Neural progenitor cell (in vitro differentiated cells): ENCODE measurements at regions not wholly inside any gene's neighbourhood (a gene's known extent, or its start where the extent isn't known, plus 50 kb on each side); places are given as distances from the start of the nearest gene placed in this dataset.

Source experiments
- DNase-seq: peaks from one replicate; pipeline ENCODE4 v3.0.0-alpha.2; 2016; ENCODE audit warnings: low spot score
- H2AFZ ChIP-seq: fragments of 200-600 bp; sonication (generic); replicated peaks from 2 replicates; pipeline ENCODE4 v1.6.1; 2016; ENCODE audit warnings: antibody characterized with exemption
- H3F3A ChIP-seq: fragments of 200-600 bp; sonication (generic); 2 replicates; pipeline ENCODE4 v1.6.1; 2016; ENCODE audit warnings: antibody characterized with exemption, low read depth
- H3K27ac ChIP-seq: fragments of 200-600 bp; sonication (generic); 2 replicates; pipeline ENCODE4 v1.5.1; 2016; ENCODE audit warnings: mild to moderate bottlenecking
- H3K27me3 ChIP-seq: fragments of 200-600 bp; sonication (generic); 2 replicates; pipeline ENCODE4 v1.6.1; 2016; ENCODE audit warnings: mild to moderate bottlenecking, moderate library complexity
- H3K36me3 ChIP-seq: fragments of 200-600 bp; sonication (generic); 2 replicates; pipeline ENCODE4 v1.5.1; 2016
- H3K4me1 ChIP-seq: fragments of 200-600 bp; sonication (generic); 2 replicates; pipeline ENCODE4 v1.6.1; 2016; ENCODE audit warnings: mixed run types
- H3K4me2 ChIP-seq: fragments of 200-600 bp; sonication (generic); 2 replicates; pipeline ENCODE4 v1.6.1; 2016
- H3K4me3 ChIP-seq: fragments of 200-600 bp; sonication (generic); 2 replicates; pipeline ENCODE4 v1.5.1; 2016
- H3K79me2 ChIP-seq: fragments of 200-600 bp; sonication (generic); 2 replicates; pipeline ENCODE4 v1.6.1; 2016; ENCODE audit warnings: low read depth
- H3K9ac ChIP-seq: fragments of 200-600 bp; sonication (generic); 2 replicates; pipeline ENCODE4 v1.6.1; 2016
- H3K9me3 ChIP-seq: fragments of 200-600 bp; sonication (generic); 2 replicates; pipeline ENCODE4 v1.5.1; 2016; ENCODE audit warnings: low read depth
- H4K20me1 ChIP-seq: fragments of 200-600 bp; sonication (generic); 2 replicates; pipeline ENCODE4 v1.6.1; 2016; ENCODE audit warnings: low read depth
- H3K27ac Mint-ChIP-seq: 3 replicates; pipeline ENCODE4 v1.8.0; 2021; ENCODE audit warnings: mixed read lengths
- H3K27me3 Mint-ChIP-seq: 2 replicates; pipeline ENCODE4 v1.8.0; 2022; ENCODE audit warnings: low read depth, mild to moderate bottlenecking, inconsistent platforms, moderate library complexity, mixed read lengths; ENCODE audit not compliant: insufficient read depth
- H3K36me3 Mint-ChIP-seq: 3 replicates; pipeline ENCODE4 v1.8.0; 2021; ENCODE audit warnings: mixed read lengths
- H3K4me1 Mint-ChIP-seq: 3 replicates; pipeline ENCODE4 v1.8.0; 2021; ENCODE audit warnings: mixed read lengths
- H3K4me3 Mint-ChIP-seq: 3 replicates; pipeline ENCODE4 v1.8.0; 2021; ENCODE audit warnings: mild to moderate bottlenecking, moderate library complexity, mixed read lengths
- H3K9me3 Mint-ChIP-seq: 3 replicates; pipeline ENCODE4 v1.8.0; 2020; ENCODE audit warnings: mixed read lengths
- EZH2 ChIP-seq: fragments of 200-600 bp; sonication (generic); IDR thresholded peaks from 2 replicates; pipeline ENCODE4 v1.6.1; 2017; ENCODE audit warnings: antibody characterized with exemption, mild to moderate bottlenecking, moderate library complexity
- EZH2phosphoT487 ChIP-seq: fragments of 200-600 bp; sonication (generic); IDR thresholded peaks from 2 replicates; pipeline ENCODE4 v1.6.1; 2017; ENCODE audit warnings: antibody characterized with exemption
- TF ChIP-seq, protein P1 (sequence below): fragments of 200-600 bp; sonication (generic); IDR thresholded peaks from 2 replicates; pipeline ENCODE4 v1.5.1; 2017; ENCODE audit warnings: antibody characterized with exemption, mild to moderate bottlenecking

DNA sequence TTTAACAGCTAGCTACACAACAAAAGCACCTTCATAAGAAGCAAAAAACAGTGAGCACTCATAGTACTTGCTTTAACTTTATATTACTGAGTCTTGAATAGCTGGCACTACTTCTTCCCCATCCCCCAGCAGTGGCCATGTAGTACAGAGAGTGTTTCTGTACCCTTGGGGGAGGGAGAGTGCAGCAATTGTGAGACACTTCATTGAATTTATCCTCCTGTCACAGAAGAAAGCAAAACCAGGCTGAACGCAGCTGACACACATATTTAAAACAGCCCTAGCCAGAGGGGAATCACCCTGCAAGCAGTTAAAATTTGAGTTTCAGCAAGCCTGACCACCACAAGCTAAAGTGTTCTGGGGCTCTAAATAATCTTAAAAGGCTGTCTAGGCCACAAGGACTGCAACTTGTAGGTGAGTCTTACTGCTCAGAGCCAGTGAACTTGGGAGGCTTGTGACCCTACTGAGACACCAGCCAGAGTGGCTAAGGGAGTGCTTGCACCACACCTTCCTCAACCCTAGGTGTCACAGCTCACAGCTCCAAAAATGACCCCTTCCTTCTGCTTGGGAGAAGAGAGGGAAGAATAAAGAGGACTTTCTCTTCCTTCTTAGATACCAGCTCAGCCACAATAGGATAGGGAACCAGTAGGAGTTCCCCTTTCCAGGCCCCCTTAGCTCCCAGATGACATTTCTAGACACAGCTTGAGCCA, 97.7 kb upstream of the MEOX2 start:
- Mint-ChIP-seq H3K27ac (peak overlapping the region; percentile 88), H3K4me1 (peaks cover 11% of the 10 kb centered on the region), H3K9me3 (no peaks in the 10 kb centered on the region), H3K27me3 (peaks cover 3% of the 10 kb centered on the region), H3K36me3 (no peaks in the 10 kb centered on the region), H3K4me3 (no peak overlapping the region)
- H3K9ac ChIP-seq = no peak overlapping the region
- H3K4me1 ChIP-seq = peaks cover 9% of the 10 kb centered on the region
- H3K4me2 ChIP-seq = peak overlapping the region; percentile 39
- TF ChIP-seq EZH2 = no peak
- no peak for TF ChIP-seq EZH2phosphoT487
- TF ChIP-seq, protein P1, sequence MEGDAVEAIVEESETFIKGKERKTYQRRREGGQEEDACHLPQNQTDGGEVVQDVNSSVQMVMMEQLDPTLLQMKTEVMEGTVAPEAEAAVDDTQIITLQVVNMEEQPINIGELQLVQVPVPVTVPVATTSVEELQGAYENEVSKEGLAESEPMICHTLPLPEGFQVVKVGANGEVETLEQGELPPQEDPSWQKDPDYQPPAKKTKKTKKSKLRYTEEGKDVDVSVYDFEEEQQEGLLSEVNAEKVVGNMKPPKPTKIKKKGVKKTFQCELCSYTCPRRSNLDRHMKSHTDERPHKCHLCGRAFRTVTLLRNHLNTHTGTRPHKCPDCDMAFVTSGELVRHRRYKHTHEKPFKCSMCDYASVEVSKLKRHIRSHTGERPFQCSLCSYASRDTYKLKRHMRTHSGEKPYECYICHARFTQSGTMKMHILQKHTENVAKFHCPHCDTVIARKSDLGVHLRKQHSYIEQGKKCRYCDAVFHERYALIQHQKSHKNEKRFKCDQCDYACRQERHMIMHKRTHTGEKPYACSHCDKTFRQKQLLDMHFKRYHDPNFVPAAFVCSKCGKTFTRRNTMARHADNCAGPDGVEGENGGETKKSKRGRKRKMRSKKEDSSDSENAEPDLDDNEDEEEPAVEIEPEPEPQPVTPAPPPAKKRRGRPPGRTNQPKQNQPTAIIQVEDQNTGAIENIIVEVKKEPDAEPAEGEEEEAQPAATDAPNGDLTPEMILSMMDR = no peak
- no peaks in the 10 kb centered on the region for H3F3A ChIP-seq
- no peaks in the 10 kb centered on the region for H3K36me3 ChIP-seq
- H3K27ac ChIP-seq = no peak overlapping the region
- H4K20me1 ChIP-seq = no peaks in the 10 kb centered on the region
- H3K9me3 ChIP-seq = no peaks in the 10 kb centered on the region
- H2AFZ ChIP-seq = no peak overlapping the region
- H3K79me2 ChIP-seq = no peaks in the 10 kb centered on the region
- no peaks in the 10 kb centered on the region for H3K27me3 ChIP-seq
- H3K4me3 ChIP-seq = no peak overlapping the region
- peak; percentile 12 for DNase-seq

DNA sequence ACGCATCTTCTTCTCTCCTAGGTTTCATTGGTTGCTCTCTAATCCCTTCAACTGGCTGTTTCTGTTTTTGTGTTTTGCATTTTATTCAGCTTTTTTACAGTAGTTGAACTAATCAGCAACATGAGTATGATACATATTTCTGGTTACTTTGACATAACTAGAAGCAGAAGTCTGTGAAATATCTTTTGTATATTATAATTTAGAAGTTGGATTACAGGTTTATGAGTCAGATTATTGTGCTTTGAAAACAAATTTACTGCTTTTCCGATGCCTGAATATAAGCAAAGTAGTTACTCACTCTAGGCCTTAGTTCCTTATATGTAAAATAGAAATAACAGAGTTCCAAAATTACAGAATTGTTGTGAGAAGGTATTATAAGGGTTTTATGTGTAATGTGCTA, 96.2 kb upstream of the MEOX2 start:
- peaks cover 18% of the 10 kb centered on the region for H3K4me1 Mint-ChIP-seq
- no peaks in the 10 kb centered on the region for H3K27me3 ChIP-seq
- peaks cover 3% of the 10 kb centered on the region for H3K27me3 Mint-ChIP-seq
- no peaks in the 10 kb centered on the region for H3K36me3 Mint-ChIP-seq
- H3K4me3 ChIP-seq = no peak overlapping the region
- H3K9me3 ChIP-seq = no peaks in the 10 kb centered on the region
- peaks cover 3% of the 10 kb centered on the region for H3F3A ChIP-seq
- no peak overlapping the region for H3K27ac ChIP-seq
- no peaks in the 10 kb centered on the region for H3K79me2 ChIP-seq
- DNase-seq = no peak
- no peaks in the 10 kb centered on the region for H3K9me3 Mint-ChIP-seq
- H3K4me1 ChIP-seq = peaks cover 21% of the 10 kb centered on the region
- no peak overlapping the region for H2AFZ ChIP-seq
- no peak overlapping the region for H3K27ac Mint-ChIP-seq
- no peak overlapping the region for H3K9ac ChIP-seq
- no peaks in the 10 kb centered on the region for H3K36me3 ChIP-seq
- H3K4me2 ChIP-seq = no peak overlapping the region
- no peaks in the 10 kb centered on the region for H4K20me1 ChIP-seq
- no peak overlapping the region for H3K4me3 Mint-ChIP-seq
- TF ChIP-seq, protein P1 = no peak
- TF ChIP-seq EZH2 (no peak), EZH2phosphoT487 (no peak)

DNA sequence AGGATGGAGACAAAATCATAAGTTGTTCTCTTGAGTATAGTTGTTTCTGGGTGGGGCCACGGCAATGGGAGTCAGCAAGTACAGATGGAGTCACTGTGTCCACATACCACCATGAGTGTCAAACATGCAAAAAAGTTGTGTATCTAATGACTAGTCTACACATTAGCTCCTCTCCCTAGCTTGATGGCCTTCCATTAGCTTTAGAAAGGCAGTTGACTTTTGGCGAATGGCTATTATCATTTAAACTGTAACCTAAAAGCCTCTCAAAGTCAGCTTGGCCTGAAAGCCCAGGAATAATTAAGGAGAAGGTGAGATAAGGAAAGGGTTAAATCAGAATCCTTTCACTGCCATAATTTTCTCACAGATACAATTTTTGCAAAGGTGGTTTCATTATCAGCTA, 95.5 kb upstream of the MEOX2 start:
- no peaks in the 10 kb centered on the region for H3K79me2 ChIP-seq
- H3K9me3 Mint-ChIP-seq = no peaks in the 10 kb centered on the region
- no peaks in the 10 kb centered on the region for H3K9me3 ChIP-seq
- no peaks in the 10 kb centered on the region for H3K27me3 ChIP-seq
- no peak overlapping the region for H2AFZ ChIP-seq
- no peaks in the 10 kb centered on the region for H4K20me1 ChIP-seq
- H3K27ac Mint-ChIP-seq = no peak overlapping the region
- H3K4me1 Mint-ChIP-seq = peaks cover 23% of the 10 kb centered on the region
- H3K36me3 ChIP-seq = no peaks in the 10 kb centered on the region
- no peak overlapping the region for H3K4me3 Mint-ChIP-seq
- peaks cover 28% of the 10 kb centered on the region for H3K4me1 ChIP-seq
- no peak overlapping the region for H3K4me3 ChIP-seq
- H3F3A ChIP-seq = peaks cover 3% of the 10 kb centered on the region
- no peak overlapping the region for H3K4me2 ChIP-seq
- TF ChIP-seq EZH2phosphoT487 (no peak), EZH2 (no peak)
- H3K27ac ChIP-seq = no peak overlapping the region
- no peaks in the 10 kb centered on the region for H3K36me3 Mint-ChIP-seq
- peaks cover 3% of the 10 kb centered on the region for H3K27me3 Mint-ChIP-seq
- H3K9ac ChIP-seq = no peak overlapping the region
- no peak for DNase-seq

DNA sequence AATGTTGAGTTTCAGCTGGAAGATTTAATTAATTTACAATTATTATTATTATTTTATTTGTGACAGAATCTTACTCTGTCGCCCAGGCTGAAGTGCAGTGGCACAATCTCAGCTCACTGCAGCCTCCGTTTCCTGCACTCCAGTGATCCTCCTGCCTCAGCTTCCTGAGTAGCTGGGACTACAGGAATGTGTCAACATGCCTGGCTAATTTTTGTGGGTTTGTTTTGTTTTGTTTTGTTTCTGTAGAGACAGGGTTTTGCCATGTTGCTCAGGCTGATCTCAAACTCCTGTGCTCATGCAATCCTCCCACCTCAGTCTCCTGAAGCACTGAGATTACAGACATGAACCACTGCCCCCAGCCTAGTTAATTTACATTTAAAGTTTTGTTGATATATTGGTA, 93.8 kb upstream of the MEOX2 start:
- TF ChIP-seq, protein P1 = no peak
- TF ChIP-seq EZH2 (no peak), EZH2phosphoT487 (no peak)
- Histone ChIP-seq H2AFZ (no peak overlapping the region), H4K20me1 (no peaks in the 10 kb centered on the region), H3K4me2 (no peak overlapping the region), H3F3A (peaks cover 3% of the 10 kb centered on the region), H3K36me3 (no peaks in the 10 kb centered on the region), H3K27me3 (no peaks in the 10 kb centered on the region), H3K9me3 (no peaks in the 10 kb centered on the region), H3K4me3 (no peak overlapping the region), H3K4me1 (peaks cover 33% of the 10 kb centered on the region), H3K9ac (no peak overlapping the region), H3K79me2 (no peaks in the 10 kb centered on the region), H3K27ac (no peak overlapping the region)
- H3K4me3 Mint-ChIP-seq = no peak overlapping the region
- peaks cover 3% of the 10 kb centered on the region for H3K27me3 Mint-ChIP-seq
- no peak overlapping the region for H3K27ac Mint-ChIP-seq
- DNase-seq = no peak
- H3K36me3 Mint-ChIP-seq = no peaks in the 10 kb centered on the region
- peaks cover 24% of the 10 kb centered on the region for H3K4me1 Mint-ChIP-seq
- H3K9me3 Mint-ChIP-seq = no peaks in the 10 kb centered on the region
